Neural cell (in vitro differentiated cells): ENCODE measurements at regions not wholly inside any gene's neighbourhood (a gene's known extent, or its start where the extent isn't known, plus 50 kb on each side); places are given as distances from the start of the nearest gene placed in this dataset.

Source experiments
- H2AFZ ChIP-seq: fragments of 200-600, 300-800 bp; sonication (generic), shearing (Covaris generic); 2 replicates; pipeline ENCODE4 v1.6.0; 2014; ENCODE audit warnings: low read depth, mild to moderate bottlenecking, antibody characterized with exemption, low read length, moderate library complexity
- H3F3A ChIP-seq: fragments of 200-600 bp; shearing (Covaris generic); 2 replicates; pipeline ENCODE4 v1.6.1; 2016; ENCODE audit warnings: mild to moderate bottlenecking, moderate library complexity, mixed read lengths, antibody characterized with exemption, low read length; ENCODE audit not compliant: insufficient read depth, poor library complexity, severe bottlenecking
- H3K27ac ChIP-seq: fragments of 200-600, 300-800 bp; sonication (generic), shearing (Covaris generic); 2 replicates; pipeline ENCODE4 v1.5.1; 2014; ENCODE audit warnings: mild to moderate bottlenecking, low read length, moderate library complexity
- H3K27me3 ChIP-seq: fragments of 300-800, 200-600 bp; sonication (generic), shearing (Covaris generic); 2 replicates; pipeline ENCODE4 v1.6.0; 2014; ENCODE audit warnings: mild to moderate bottlenecking, low read depth, low read length, moderate library complexity; ENCODE audit not compliant: insufficient read depth
- H3K36me3 ChIP-seq: fragments of 300-800, 200-600 bp; sonication (generic), shearing (Covaris generic); 2 replicates; pipeline ENCODE4 v1.5.1; 2014; ENCODE audit warnings: mild to moderate bottlenecking, antibody characterized with exemption, low read length, moderate library complexity; ENCODE audit not compliant: insufficient read depth
- H3K4me2 ChIP-seq: fragments of 300-800, 200-600 bp; sonication (generic), shearing (Covaris generic); 2 replicates; pipeline ENCODE4 v1.6.0; 2014; ENCODE audit warnings: mild to moderate bottlenecking, low read length
- H3K4me3 ChIP-seq: fragments of 300-800, 200-600 bp; sonication (generic), shearing (Covaris generic); 2 replicates; pipeline ENCODE4 v1.5.1; 2014; ENCODE audit warnings: mild to moderate bottlenecking, low read length, moderate library complexity
- H3K79me2 ChIP-seq: fragments of 200-600 bp; shearing (Covaris generic); replicated peaks from 2 replicates; pipeline ENCODE4 v1.6.0; 2014; ENCODE audit warnings: mild to moderate bottlenecking, low read length, moderate library complexity; ENCODE audit not compliant: insufficient read depth
- H3K9ac ChIP-seq: fragments of 300-800, 200-600 bp; sonication (generic), shearing (Covaris generic); 2 replicates; pipeline ENCODE4 v1.6.1; 2016; ENCODE audit warnings: mild to moderate bottlenecking, low read length, mixed read lengths
- H3K9me2 ChIP-seq: fragments of 200-600 bp; shearing (Covaris generic); 2 replicates; pipeline ENCODE4 v1.6.1; 2016; ENCODE audit warnings: mild to moderate bottlenecking, low read length, mixed read lengths; ENCODE audit not compliant: insufficient read depth
- H3K9me3 ChIP-seq: fragments of 200-600, 300-800 bp; sonication (generic), shearing (Covaris generic); 2 replicates; pipeline ENCODE4 v1.6.1; 2016; ENCODE audit warnings: mild to moderate bottlenecking, mixed run types, low read length, moderate library complexity, mixed read lengths
- H4K20me1 ChIP-seq: fragments of 200-600 bp; shearing (Covaris generic); 2 replicates; pipeline ENCODE4 v1.6.1; 2016; ENCODE audit warnings: mild to moderate bottlenecking, mixed run types; ENCODE audit not compliant: insufficient read depth
- EP300 ChIP-seq: fragments of 450-650 bp; conservative IDR thresholded peaks from 2 replicates; pipeline ENCODE4 v1.6.1; 2014; ENCODE audit warnings: antibody characterized with exemption, mild to moderate bottlenecking, moderate library complexity; ENCODE audit not compliant: poor library complexity, severe bottlenecking
- EZH2 ChIP-seq: fragments of 200-600, 300-800 bp; shearing (Covaris generic), sonication (generic); IDR thresholded peaks from 2 replicates; pipeline ENCODE4 v1.6.1; 2014; ENCODE audit warnings: antibody characterized with exemption, low read length, borderline replicate concordance, mild to moderate bottlenecking; ENCODE audit not compliant: insufficient read depth, poor library complexity, severe bottlenecking
- MXI1 ChIP-seq: fragments of 450-650 bp; conservative IDR thresholded peaks from 2 replicates; pipeline ENCODE4 v1.6.1; 2014; ENCODE audit warnings: antibody characterized with exemption, mild to moderate bottlenecking; ENCODE audit not compliant: poor library complexity, severe bottlenecking
- POLR2AphosphoS5 ChIP-seq: IDR thresholded peaks from 2 replicates; pipeline ENCODE4 v1.6.1; 2012
- RAD21 ChIP-seq: fragments of 450-650 bp; conservative IDR thresholded peaks from 2 replicates; pipeline ENCODE4 v1.6.1; 2014; ENCODE audit warnings: antibody characterized with exemption, mild to moderate bottlenecking, moderate library complexity
- SMC3 ChIP-seq: fragments of 450-650 bp; conservative IDR thresholded peaks from 2 replicates; pipeline ENCODE4 v1.6.1; 2014; ENCODE audit warnings: antibody characterized with exemption, mild to moderate bottlenecking, moderate library complexity; ENCODE audit not compliant: poor library complexity
- TAF1 ChIP-seq: IDR thresholded peaks from 2 replicates; pipeline ENCODE4 v1.6.1; 2012; ENCODE audit warnings: low read depth
- TF ChIP-seq, protein P1 (sequence below): fragments of 450-650 bp; IDR thresholded peaks from 2 replicates; pipeline ENCODE4 v1.5.1; 2014; ENCODE audit warnings: antibody characterized with exemption, mild to moderate bottlenecking, moderate library complexity; ENCODE audit not compliant: poor library complexity, severe bottlenecking
- TF ChIP-seq, protein P2 (sequence below): IDR thresholded peaks from 2 replicates; pipeline ENCODE4 v1.6.1; 2012; ENCODE audit warnings: borderline replicate concordance

DNA sequence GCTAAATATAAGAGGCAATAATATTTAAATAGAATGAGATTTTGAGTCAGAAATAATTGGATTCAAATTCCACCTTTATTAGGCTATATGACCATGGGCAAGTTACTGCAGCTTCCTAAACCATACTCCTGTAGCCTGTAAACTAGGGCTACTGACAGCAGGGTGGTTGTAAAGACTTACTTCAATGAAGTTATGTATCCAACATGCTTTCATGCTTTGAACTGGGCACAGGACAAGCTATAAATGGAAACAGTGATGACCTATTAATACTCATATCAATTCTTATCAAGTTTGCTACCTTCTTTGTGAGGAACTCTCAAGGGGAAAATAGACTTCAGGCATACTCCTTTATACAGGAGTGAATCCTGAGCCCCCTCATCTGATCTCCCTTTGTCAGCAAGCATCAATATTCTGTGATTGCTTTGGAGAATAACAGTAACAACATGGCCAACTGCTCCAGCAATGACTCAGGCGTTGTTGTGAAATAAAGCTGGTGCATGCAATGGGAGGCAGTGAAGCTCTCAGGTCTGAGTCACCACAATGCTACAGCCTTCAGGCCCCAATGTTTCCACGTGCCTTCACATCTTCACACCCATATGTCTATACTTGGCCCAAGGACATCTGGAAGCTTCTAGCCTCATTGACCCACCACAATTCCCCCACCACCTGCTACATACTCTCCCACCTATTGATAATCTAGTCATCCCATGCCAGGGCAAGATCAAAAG is 102.5 kb downstream of the KCNA4 start:
- no peak overlapping the region for H2AFZ ChIP-seq
- no peak overlapping the region for H3K9ac ChIP-seq
- H3K27me3 ChIP-seq = no peaks in the 10 kb centered on the region
- TF ChIP-seq EP300 = no peak
- no peak overlapping the region for H3K4me3 ChIP-seq
- no peaks in the 10 kb centered on the region for H3K9me3 ChIP-seq
- no peaks in the 10 kb centered on the region for H3K36me3 ChIP-seq
- no peak overlapping the region for H3K27ac ChIP-seq
- H3K4me2 ChIP-seq = no peak overlapping the region
- no peaks in the 10 kb centered on the region for H4K20me1 ChIP-seq
- no peaks in the 10 kb centered on the region for H3K9me2 ChIP-seq
- no peaks in the 10 kb centered on the region for H3F3A ChIP-seq
- no peaks in the 10 kb centered on the region for H3K79me2 ChIP-seq

DNA sequence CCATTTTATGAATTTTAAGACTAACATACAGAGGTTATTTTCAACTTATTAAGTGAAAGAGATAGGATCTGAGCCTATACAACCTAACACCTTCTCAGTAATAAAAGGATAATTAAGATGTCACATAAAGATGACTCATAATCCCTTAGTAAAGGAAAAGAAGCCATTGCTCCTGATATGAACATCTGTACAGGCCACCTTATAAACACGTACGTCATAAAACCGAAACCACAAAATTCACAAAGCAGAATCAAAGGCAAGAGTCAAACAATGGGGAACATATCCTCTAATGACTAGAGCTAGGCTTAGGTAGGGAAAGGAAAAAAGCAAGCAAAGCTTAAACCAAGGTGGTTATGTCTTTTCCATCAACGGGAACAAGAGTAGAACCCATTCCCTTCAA is 103.5 kb downstream of the KCNA4 start:
- H3K27ac ChIP-seq = no peak overlapping the region
- TF ChIP-seq RAD21 (no peak), SMC3 (no peak), MXI1 (no peak), EZH2 (no peak), TAF1 (no peak), POLR2AphosphoS5 (no peak), EP300 (no peak)
- TF ChIP-seq, protein P1, sequence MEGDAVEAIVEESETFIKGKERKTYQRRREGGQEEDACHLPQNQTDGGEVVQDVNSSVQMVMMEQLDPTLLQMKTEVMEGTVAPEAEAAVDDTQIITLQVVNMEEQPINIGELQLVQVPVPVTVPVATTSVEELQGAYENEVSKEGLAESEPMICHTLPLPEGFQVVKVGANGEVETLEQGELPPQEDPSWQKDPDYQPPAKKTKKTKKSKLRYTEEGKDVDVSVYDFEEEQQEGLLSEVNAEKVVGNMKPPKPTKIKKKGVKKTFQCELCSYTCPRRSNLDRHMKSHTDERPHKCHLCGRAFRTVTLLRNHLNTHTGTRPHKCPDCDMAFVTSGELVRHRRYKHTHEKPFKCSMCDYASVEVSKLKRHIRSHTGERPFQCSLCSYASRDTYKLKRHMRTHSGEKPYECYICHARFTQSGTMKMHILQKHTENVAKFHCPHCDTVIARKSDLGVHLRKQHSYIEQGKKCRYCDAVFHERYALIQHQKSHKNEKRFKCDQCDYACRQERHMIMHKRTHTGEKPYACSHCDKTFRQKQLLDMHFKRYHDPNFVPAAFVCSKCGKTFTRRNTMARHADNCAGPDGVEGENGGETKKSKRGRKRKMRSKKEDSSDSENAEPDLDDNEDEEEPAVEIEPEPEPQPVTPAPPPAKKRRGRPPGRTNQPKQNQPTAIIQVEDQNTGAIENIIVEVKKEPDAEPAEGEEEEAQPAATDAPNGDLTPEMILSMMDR = no peak
- TF ChIP-seq, protein P2, sequence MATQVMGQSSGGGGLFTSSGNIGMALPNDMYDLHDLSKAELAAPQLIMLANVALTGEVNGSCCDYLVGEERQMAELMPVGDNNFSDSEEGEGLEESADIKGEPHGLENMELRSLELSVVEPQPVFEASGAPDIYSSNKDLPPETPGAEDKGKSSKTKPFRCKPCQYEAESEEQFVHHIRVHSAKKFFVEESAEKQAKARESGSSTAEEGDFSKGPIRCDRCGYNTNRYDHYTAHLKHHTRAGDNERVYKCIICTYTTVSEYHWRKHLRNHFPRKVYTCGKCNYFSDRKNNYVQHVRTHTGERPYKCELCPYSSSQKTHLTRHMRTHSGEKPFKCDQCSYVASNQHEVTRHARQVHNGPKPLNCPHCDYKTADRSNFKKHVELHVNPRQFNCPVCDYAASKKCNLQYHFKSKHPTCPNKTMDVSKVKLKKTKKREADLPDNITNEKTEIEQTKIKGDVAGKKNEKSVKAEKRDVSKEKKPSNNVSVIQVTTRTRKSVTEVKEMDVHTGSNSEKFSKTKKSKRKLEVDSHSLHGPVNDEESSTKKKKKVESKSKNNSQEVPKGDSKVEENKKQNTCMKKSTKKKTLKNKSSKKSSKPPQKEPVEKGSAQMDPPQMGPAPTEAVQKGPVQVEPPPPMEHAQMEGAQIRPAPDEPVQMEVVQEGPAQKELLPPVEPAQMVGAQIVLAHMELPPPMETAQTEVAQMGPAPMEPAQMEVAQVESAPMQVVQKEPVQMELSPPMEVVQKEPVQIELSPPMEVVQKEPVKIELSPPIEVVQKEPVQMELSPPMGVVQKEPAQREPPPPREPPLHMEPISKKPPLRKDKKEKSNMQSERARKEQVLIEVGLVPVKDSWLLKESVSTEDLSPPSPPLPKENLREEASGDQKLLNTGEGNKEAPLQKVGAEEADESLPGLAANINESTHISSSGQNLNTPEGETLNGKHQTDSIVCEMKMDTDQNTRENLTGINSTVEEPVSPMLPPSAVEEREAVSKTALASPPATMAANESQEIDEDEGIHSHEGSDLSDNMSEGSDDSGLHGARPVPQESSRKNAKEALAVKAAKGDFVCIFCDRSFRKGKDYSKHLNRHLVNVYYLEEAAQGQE = no peak
- H3K27me3 ChIP-seq = no peaks in the 10 kb centered on the region
- no peaks in the 10 kb centered on the region for H3K9me2 ChIP-seq
- no peaks in the 10 kb centered on the region for H4K20me1 ChIP-seq
- H3K9ac ChIP-seq = no peak overlapping the region
- H3F3A ChIP-seq = no peaks in the 10 kb centered on the region
- no peaks in the 10 kb centered on the region for H3K79me2 ChIP-seq
- H3K9me3 ChIP-seq = no peaks in the 10 kb centered on the region
- no peak overlapping the region for H3K4me3 ChIP-seq
- no peak overlapping the region for H3K4me2 ChIP-seq
- no peaks in the 10 kb centered on the region for H3K36me3 ChIP-seq
- H2AFZ ChIP-seq = no peak overlapping the region
